ENCODE measurements at regions not wholly inside any gene's neighbourhood (a gene's known extent, or its start where the extent isn't known, plus 50 kb on each side); places are given as distances from the start of the nearest gene placed in this dataset.

DNA sequence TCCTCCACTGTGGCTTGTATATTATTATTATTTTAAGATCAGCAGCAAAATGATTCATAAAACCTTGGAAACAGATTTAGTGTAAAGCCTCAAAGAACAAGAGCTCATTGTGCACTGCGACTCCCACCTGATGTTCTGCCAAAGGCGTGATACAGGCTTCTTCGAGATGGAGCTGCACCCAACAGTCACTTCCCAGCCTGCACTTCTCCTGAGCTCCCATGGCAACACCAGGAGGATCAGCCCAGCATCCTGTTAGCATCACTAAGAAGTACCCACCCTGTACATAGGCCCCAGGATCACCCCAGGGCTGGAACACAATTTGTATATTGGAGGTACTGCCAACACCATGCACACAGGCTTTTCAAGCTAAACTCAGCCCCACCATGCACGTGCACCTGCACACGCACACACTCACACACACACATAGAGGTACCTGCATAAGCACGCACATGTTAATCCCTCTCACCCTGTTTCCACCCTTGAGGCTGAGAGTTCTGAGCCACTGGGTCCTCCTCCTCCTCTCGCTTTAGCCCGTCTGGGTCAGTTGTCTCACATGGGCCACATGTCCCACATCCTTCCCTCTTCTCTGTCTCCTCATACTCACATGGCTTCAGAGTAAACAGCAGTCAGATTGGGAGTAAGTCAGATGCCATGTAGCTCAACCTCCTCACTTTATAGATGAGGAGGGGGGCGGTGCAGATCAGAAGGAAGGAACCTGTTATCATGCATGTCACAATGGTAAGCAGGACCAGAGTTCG lies 281.9 kb upstream of the POU3F1 start:
- TF ChIP-seq ZNF274 (IDR thresholded peaks at IDR 0.05; ENCODE audit: low read depth, low read length), result no peak
- TF ChIP-seq SUZ12 (IDR thresholded peaks at IDR 0.05; ENCODE audit: extremely low read depth, insufficient read depth, insufficient read length), result no peak
- no peak for TF ChIP-seq YY1 (IDR thresholded peaks at IDR 0.05; ENCODE audit: insufficient read depth, insufficient read length)
- Histone ChIP-seq H3K4me1 (ENCODE audit: insufficient read depth, insufficient read length) (peaks cover 5% of the 10 kb centered on the region), H3K9me3 (ENCODE audit: insufficient read depth, low read length) (no peaks in the 10 kb centered on the region), H3K27me3 (ENCODE audit: insufficient read depth, insufficient read length) (no peaks in the 10 kb centered on the region), H3K4me3 (ENCODE audit: insufficient read length, low read depth) (no peak overlapping the region), H3K36me3 (ENCODE audit: insufficient read depth, insufficient read length, low read length) (no peaks in the 10 kb centered on the region), H3K9ac (ENCODE audit: insufficient read length, low read depth) (no peak overlapping the region)
- DNase-seq (ENCODE audit: low read depth, low spot score), result no peak

DNA sequence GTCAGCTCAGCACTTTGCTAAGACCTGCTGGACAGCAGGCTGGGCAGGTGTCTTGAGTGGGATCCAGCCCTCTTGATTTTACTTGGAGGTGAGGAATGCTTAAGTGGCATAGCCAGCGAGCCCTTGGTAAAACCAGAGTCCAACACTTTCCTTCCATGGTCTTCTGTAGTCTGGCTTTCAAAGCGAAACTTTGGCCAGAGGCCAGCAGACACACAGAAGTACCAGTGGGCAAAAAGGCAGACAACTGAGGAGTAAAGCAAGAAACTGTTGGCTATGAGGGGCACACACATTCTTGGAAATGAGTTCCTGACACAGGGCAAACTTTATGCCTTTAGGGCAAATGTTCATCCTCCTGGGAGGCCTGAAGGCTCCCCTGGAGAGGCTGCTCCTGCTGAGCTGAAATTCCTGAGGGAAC lies 281.0 kb upstream of the POU3F1 start:
- Histone ChIP-seq H3K36me3 (ENCODE audit: insufficient read depth, insufficient read length, low read length) (no peaks in the 10 kb centered on the region), H3K27me3 (ENCODE audit: insufficient read depth, insufficient read length) (no peaks in the 10 kb centered on the region), H3K4me1 (ENCODE audit: insufficient read depth, insufficient read length) (peaks cover 5% of the 10 kb centered on the region), H3K4me3 (ENCODE audit: insufficient read length, low read depth) (no peak overlapping the region), H3K9me3 (ENCODE audit: insufficient read depth, low read length) (no peaks in the 10 kb centered on the region), H3K9ac (ENCODE audit: insufficient read length, low read depth) (no peak overlapping the region)
- no peak for TF ChIP-seq SUZ12 (IDR thresholded peaks at IDR 0.05; ENCODE audit: extremely low read depth, insufficient read depth, insufficient read length)
- TF ChIP-seq YY1 (IDR thresholded peaks at IDR 0.05; ENCODE audit: insufficient read depth, insufficient read length), result no peak
- no peak for TF ChIP-seq ZNF274 (IDR thresholded peaks at IDR 0.05; ENCODE audit: low read depth, low read length)
- no peak for DNase-seq (ENCODE audit: low read depth, low spot score)

DNA sequence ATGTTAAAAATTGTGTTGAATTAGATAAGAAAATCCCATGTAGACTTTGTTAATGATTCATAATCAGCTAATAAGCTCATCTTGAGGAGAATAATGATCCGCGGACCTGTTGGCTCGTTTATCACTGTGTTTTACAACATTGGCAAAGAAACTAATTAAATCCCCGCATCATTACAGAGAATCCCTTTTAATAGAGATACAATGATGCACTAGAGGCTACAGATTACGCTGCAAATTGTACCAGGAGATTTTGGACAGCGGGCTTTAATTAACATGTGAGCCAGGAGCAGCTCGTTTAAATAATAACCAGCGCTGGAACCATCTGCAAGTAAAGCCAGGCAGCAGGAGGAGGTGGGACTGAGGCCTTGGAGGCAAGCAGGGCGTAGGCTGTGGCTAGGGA lies 280.3 kb upstream of the POU3F1 start:
- H3K4me1 ChIP-seq (ENCODE audit: insufficient read depth, insufficient read length), result peaks cover 5% of the 10 kb centered on the region
- TF ChIP-seq SUZ12 (IDR thresholded peaks at IDR 0.05; ENCODE audit: extremely low read depth, insufficient read depth, insufficient read length) (no peak), YY1 (IDR thresholded peaks at IDR 0.05; ENCODE audit: insufficient read depth, insufficient read length) (no peak)
- no peak overlapping the region for H3K9ac ChIP-seq (ENCODE audit: insufficient read length, low read depth)
- no peak overlapping the region for H3K4me3 ChIP-seq (ENCODE audit: insufficient read length, low read depth)
- no peak for DNase-seq (ENCODE audit: low read depth, low spot score)
- H3K9me3 ChIP-seq (ENCODE audit: insufficient read depth, low read length), result no peaks in the 10 kb centered on the region
- no peaks in the 10 kb centered on the region for H3K36me3 ChIP-seq (ENCODE audit: insufficient read depth, insufficient read length, low read length)
- no peaks in the 10 kb centered on the region for H3K27me3 ChIP-seq (ENCODE audit: insufficient read depth, insufficient read length)

DNA sequence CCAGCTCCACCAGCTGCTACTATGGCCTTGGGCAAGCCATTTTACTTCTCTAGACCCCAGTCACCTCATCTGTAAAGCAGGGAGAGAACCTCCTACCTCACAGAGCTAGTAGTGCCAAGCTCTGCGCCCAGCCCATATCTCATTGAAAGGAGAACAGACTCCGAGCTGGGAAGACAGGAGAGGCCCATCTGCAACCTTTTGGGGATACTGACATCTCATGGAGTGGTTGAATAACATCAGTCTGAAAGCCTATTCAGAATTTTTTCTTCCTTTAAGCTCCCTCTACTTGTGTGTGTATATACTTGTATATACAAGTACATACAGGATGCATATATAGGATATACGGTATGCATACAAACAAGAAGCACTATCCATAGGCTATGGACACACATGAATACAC lies 279.5 kb upstream of the POU3F1 start:
- no peaks in the 10 kb centered on the region for H3K27me3 ChIP-seq (ENCODE audit: insufficient read depth, insufficient read length)
- no peak for DNase-seq (ENCODE audit: low read depth, low spot score)
- H3K4me1 ChIP-seq (ENCODE audit: insufficient read depth, insufficient read length), result peaks cover 5% of the 10 kb centered on the region
- H3K9ac ChIP-seq (ENCODE audit: insufficient read length, low read depth), result no peak overlapping the region
- H3K9me3 ChIP-seq (ENCODE audit: insufficient read depth, low read length), result no peaks in the 10 kb centered on the region
- TF ChIP-seq SUZ12 (IDR thresholded peaks at IDR 0.05; ENCODE audit: extremely low read depth, insufficient read depth, insufficient read length) (no peak), ZNF274 (IDR thresholded peaks at IDR 0.05; ENCODE audit: low read depth, low read length) (no peak), YY1 (IDR thresholded peaks at IDR 0.05; ENCODE audit: insufficient read depth, insufficient read length) (no peak)
- H3K36me3 ChIP-seq (ENCODE audit: insufficient read depth, insufficient read length, low read length), result no peaks in the 10 kb centered on the region
- H3K4me3 ChIP-seq (ENCODE audit: insufficient read length, low read depth), result no peak overlapping the region

DNA sequence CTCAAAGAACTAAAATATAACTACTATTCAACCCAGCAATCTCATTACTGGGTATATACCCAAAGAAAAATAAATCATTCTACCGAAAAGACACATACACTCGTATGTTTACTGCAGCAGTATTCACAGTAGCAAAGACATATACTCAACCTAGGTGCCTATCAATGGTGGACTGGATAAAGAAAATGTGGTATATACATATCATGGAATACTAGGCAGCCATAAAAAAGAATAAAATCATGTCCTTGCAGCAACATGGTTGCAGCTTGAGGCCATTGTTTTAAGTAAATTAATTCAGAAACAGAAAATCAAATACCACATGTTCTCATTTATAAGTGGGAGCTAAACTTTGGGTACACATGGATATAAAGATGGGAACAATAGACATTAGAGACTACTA lies 266.2 kb upstream of the POU3F1 start:
- H3K36me3 ChIP-seq (ENCODE audit: insufficient read depth, insufficient read length, low read length), result no peaks in the 10 kb centered on the region
- H3K9me3 ChIP-seq (ENCODE audit: insufficient read depth, low read length), result no peaks in the 10 kb centered on the region
- no peak for DNase-seq (ENCODE audit: low read depth, low spot score)
- H3K4me1 ChIP-seq (ENCODE audit: insufficient read depth, insufficient read length), result no peaks in the 10 kb centered on the region
- no peak overlapping the region for H3K4me3 ChIP-seq (ENCODE audit: insufficient read length, low read depth)
- no peak overlapping the region for H3K9ac ChIP-seq (ENCODE audit: insufficient read length, low read depth)
- TF ChIP-seq SUZ12 (IDR thresholded peaks at IDR 0.05; ENCODE audit: extremely low read depth, insufficient read depth, insufficient read length) (no peak), ZNF274 (IDR thresholded peaks at IDR 0.05; ENCODE audit: low read depth, low read length) (no peak), YY1 (IDR thresholded peaks at IDR 0.05; ENCODE audit: insufficient read depth, insufficient read length) (no peak)
- H3K27me3 ChIP-seq (ENCODE audit: insufficient read depth, insufficient read length), result no peaks in the 10 kb centered on the region

DNA sequence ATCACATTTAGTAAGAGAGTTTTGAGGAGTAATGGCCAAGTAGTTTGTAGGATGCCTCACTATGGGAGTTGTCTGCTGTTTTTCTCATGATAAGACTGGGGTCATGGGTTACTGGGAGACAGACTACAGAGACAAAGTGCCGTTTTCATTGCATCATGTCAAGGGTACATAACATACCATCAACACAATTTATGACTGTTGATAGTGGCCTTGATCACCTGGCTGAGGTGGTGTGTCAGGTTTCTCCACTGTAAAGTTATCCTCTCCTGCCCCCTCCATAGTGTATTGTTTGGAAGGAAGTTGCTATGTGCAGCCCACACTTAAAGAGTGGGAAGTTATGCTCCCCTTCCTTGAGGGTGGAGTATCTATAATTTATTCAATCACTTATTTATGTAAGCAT lies 263.5 kb upstream of the POU3F1 start:
- TF ChIP-seq ZNF274 (IDR thresholded peaks at IDR 0.05; ENCODE audit: low read depth, low read length) (no peak), YY1 (IDR thresholded peaks at IDR 0.05; ENCODE audit: insufficient read depth, insufficient read length) (no peak), SUZ12 (IDR thresholded peaks at IDR 0.05; ENCODE audit: extremely low read depth, insufficient read depth, insufficient read length) (no peak)
- DNase-seq (ENCODE audit: low read depth, low spot score), result no peak
- Histone ChIP-seq H3K4me3 (ENCODE audit: insufficient read length, low read depth) (no peak overlapping the region), H3K9me3 (ENCODE audit: insufficient read depth, low read length) (no peaks in the 10 kb centered on the region), H3K27me3 (ENCODE audit: insufficient read depth, insufficient read length) (no peaks in the 10 kb centered on the region), H3K9ac (ENCODE audit: insufficient read length, low read depth) (no peak overlapping the region), H3K4me1 (ENCODE audit: insufficient read depth, insufficient read length) (no peaks in the 10 kb centered on the region), H3K36me3 (ENCODE audit: insufficient read depth, insufficient read length, low read length) (no peaks in the 10 kb centered on the region)

DNA sequence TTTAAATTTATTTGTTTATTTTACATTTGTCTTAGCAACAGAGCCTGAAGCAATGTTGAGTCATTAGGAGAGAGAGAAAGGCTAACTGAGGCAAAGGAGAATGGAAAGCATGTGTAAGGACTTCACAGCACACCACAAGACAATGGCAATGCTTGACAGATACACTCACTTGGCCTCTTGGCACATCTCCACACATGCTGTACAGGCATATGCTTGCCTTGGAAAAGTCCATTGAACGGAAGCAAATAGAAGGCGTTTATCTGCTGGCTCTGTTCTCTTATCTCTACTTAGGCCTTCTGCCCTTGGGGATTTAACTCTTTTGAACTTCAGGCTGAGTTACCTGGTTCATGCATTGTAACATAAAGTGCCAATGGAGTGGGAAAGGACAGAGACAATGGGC lies 262.2 kb upstream of the POU3F1 start:
- H3K27me3 ChIP-seq (ENCODE audit: insufficient read depth, insufficient read length), result no peaks in the 10 kb centered on the region
- no peak for DNase-seq (ENCODE audit: low read depth, low spot score)
- no peak overlapping the region for H3K9ac ChIP-seq (ENCODE audit: insufficient read length, low read depth)
- TF ChIP-seq ZNF274 (IDR thresholded peaks at IDR 0.05; ENCODE audit: low read depth, low read length), result no peak
- TF ChIP-seq SUZ12 (IDR thresholded peaks at IDR 0.05; ENCODE audit: extremely low read depth, insufficient read depth, insufficient read length), result no peak
- TF ChIP-seq YY1 (IDR thresholded peaks at IDR 0.05; ENCODE audit: insufficient read depth, insufficient read length), result no peak
- no peaks in the 10 kb centered on the region for H3K4me1 ChIP-seq (ENCODE audit: insufficient read depth, insufficient read length)
- no peaks in the 10 kb centered on the region for H3K9me3 ChIP-seq (ENCODE audit: insufficient read depth, low read length)
- no peaks in the 10 kb centered on the region for H3K36me3 ChIP-seq (ENCODE audit: insufficient read depth, insufficient read length, low read length)
- H3K4me3 ChIP-seq (ENCODE audit: insufficient read length, low read depth), result no peak overlapping the region
